Stimulated activated CD8-positive, alpha-beta memory T cell treated with anti-CD3 and anti-CD28 coated beads, Interleukin-12 subunit alpha, Interleukin-12 subunit beta, amount 100 ng/mL, for 24 hours (primary cell): ENCODE measurements at regions not wholly inside any gene's neighbourhood (a gene's known extent, or its start where the extent isn't known, plus 50 kb on each side); places are given as distances from the start of the nearest gene placed in this dataset.

Source experiments
- DNase-seq: peaks from one replicate; pipeline ENCODE4 v3.0.0-alpha.2; 2020; ENCODE audit errors: extremely low read depth

- DNase-seq = no peak
Observed at GRCh38 chr4:153076861-153077260, 127.4 kb upstream of the TRIM2 start.

- DNase-seq = no peak
Observed at GRCh38 chr4:153079857-153080391, 124.3 kb upstream of the TRIM2 start.

- DNase-seq = no peak
Observed at GRCh38 chr4:153081006-153081580, 123.2 kb upstream of the TRIM2 start.

- no peak for DNase-seq
Observed at GRCh38 chr4:153081693-153082092, 122.5 kb upstream of the TRIM2 start.

GRCh38 chr4:153082322-153083301 lies 121.6 kb upstream of the TRIM2 start:
- DNase-seq = no peak

GRCh38 chr4:153083447-153083947 lies 120.7 kb upstream of the TRIM2 start:
- no peak for DNase-seq

- DNase-seq = no peak
Observed at GRCh38 chr4:153084224-153084979, 119.8 kb upstream of the TRIM2 start.

GRCh38 chr4:153084980-153085630 lies 119.1 kb upstream of the TRIM2 start:
- peak; percentile 62 for DNase-seq

GRCh38 chr4:153087671-153088194 lies 116.5 kb upstream of the TRIM2 start:
- DNase-seq = no peak

GRCh38 chr4:153089742-153090141 lies 114.5 kb upstream of the TRIM2 start:
- no peak for DNase-seq

GRCh38 chr4:153090181-153090580 lies 114.1 kb upstream of the TRIM2 start:
- no peak for DNase-seq

GRCh38 chr4:153090670-153091385 lies 113.4 kb upstream of the TRIM2 start:
- no peak for DNase-seq

- no peak for DNase-seq
Observed at GRCh38 chr4:153093396-153093795, 110.8 kb upstream of the TRIM2 start.

- no peak for DNase-seq
Observed at GRCh38 chr4:153093802-153094201, 110.4 kb upstream of the TRIM2 start.

GRCh38 chr4:153094435-153094834 lies 109.8 kb upstream of the TRIM2 start:
- no peak for DNase-seq

GRCh38 chr4:153095448-153096204 lies 108.6 kb upstream of the TRIM2 start:
- no peak for DNase-seq

- no peak for DNase-seq
Observed at GRCh38 chr4:153096344-153096743, 107.9 kb upstream of the TRIM2 start.

GRCh38 chr4:153098427-153098826 lies 105.8 kb upstream of the TRIM2 start:
- no peak for DNase-seq

GRCh38 chr4:153099391-153100140 lies 104.7 kb upstream of the TRIM2 start:
- no peak for DNase-seq
